ENCODE measurements at regions not wholly inside any gene's neighbourhood (a gene's known extent, or its start where the extent isn't known, plus 50 kb on each side); places are given as distances from the start of the nearest gene placed in this dataset.
A peak's percentile ranks its signal among the peaks of the same experiment; 100 is the strongest.

DNA sequence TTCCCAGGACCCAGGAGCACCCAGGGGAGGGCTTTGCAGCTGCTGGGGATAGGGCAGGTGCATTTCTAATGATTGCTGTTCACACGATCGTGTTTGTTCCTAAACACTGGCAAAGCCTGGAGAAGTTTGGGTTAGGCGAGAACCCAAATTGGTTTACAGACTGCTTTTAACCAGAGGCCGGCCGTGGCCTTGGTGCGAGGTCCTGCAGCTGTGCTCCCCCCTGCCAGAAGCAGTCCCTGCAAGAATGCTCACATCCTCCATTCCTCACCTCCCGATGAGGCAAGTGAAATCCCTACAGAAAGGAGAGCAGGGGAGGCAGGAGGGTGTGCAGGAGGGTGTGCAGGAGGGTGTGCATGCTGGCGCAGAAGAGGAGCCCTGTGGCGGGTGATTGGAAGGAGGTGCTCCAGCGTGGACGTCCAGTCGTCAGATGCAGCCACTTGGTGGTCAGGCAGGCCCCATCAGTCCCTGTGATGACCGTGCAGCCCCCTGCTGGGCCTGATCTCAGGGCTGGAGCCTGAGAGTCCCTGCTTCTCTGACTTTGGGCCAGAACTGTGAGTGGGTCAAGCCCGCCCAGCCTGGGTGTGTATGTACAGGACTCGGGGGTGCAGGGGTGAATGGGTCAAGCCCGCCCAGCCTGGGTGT lies 55.7 kb upstream of the FRMD1 start:
- DNase-seq (ENCODE audit: low spot score): no peak

- peak; percentile 12 for DNase-seq (ENCODE audit: low spot score)
These were observed 54.9 kb upstream of the FRMD1 start for GRCh38 chr6:168133687-168134559.

- peak; percentile 89 for DNase-seq (ENCODE audit: low spot score)
These were observed 54.2 kb upstream of the FRMD1 start for GRCh38 chr6:168133168-168133561.

DNA sequence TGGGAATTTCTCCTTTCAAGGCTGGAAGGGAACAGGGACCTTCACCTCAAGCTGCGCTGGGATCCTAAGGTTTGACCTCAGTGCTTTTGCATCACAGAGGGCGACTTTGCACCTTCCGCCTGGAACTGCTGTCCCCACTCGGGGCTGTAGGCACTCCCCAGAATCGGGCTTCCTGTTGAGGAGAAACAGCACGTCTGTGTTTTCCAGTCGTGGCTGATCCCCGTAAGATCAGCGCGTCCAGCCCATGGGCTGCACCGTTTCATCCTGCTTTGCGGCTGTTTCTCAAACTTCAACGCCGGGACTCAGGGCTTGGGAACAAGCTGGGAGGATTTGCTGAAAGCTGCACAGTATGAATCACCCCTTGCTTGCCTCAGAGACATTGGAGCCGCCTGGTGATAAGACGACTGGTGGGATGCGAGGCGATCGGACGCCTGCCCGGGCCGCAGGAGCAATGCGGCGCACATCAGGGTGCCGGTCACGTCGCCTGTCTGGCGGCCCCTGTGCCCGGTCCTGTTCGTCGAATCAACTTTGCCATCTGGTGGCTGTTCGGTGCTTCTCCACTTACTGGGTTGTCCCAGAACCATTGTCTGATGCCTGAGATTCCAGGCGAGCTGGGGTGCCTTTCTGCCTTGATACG lies 53.6 kb upstream of the FRMD1 start:
- DNase-seq (ENCODE audit: low spot score): peak; percentile 98

- DNase-seq (ENCODE audit: low spot score): peak; percentile 72
These were observed 52.7 kb upstream of the FRMD1 start for GRCh38 chr6:168131464-168132415.

- no peak for DNase-seq (ENCODE audit: low spot score)
These were observed 51.8 kb upstream of the FRMD1 start for GRCh38 chr6:168130697-168131371.

- no peak for DNase-seq (ENCODE audit: low spot score)
These were observed 51.2 kb upstream of the FRMD1 start for GRCh38 chr6:168130168-168130696.

DNA sequence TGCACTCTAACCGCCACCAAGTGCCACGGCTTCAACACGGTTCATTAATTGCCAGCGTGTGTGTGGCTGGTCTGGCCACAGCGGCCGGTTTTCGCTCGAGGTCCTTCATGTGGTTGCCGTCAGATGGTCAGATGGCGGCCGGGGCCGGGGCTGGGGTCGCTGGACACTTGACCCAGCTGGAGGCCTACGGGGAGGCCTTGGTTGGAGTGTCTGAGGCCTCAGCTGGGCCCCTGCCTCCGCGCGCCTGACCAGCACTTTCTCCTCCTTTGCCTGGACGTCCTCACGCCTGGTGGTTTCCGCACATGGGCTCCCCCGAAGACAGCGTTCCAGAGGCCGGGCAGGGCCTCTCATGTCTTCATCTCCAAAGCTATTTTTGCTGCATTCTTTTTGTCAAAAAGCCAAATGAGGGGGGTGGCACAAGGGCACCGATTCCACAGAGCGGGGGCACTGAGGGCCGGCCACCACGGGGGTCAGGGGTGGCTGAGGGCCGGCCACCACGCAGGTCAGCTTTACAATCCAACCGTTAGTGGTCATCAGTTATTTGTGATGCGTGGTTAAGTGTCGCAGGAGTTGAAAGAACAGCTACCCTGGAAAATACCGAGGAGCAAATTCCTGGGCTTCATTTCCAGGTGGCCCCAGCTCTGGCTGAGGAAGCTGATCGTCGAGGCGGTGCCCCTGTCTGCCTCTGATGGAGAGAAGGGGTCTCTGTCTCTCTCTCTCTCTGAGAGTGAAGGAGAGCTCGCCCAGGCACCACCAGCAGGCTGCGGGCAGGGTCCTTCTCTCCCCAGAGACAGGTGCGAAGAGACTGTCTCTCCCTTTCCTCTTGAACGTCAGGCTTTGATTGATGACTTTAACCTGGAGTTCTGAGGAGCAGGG lies 50.5 kb upstream of the FRMD1 start:
- no peak for DNase-seq (ENCODE audit: low spot score)

- no peak for DNase-seq (ENCODE audit: low spot score)
These were observed 49.7 kb upstream of the FRMD1 start for GRCh38 chr6:168128631-168129291.

Measured in umbilical cord (tissue), 1 donor.